Common myeloid progenitor, CD34-positive (primary cell): ENCODE measurements at regions not wholly inside any gene's neighbourhood (a gene's known extent, or its start where the extent isn't known, plus 50 kb on each side); places are given as distances from the start of the nearest gene placed in this dataset.

Experiments
- CTCF ChIA-PET: fragments of 350-600 bp; sonication (Branson Sonifier 250); formaldehyde crosslinking; loops from one replicate; lab custom pipeline; 2021; ENCODE audit warnings: antibody characterized with exemption; lab: Charles Lee
- POLR2A ChIA-PET: fragments of 350-600 bp; sonication (Branson Sonifier 250); formaldehyde crosslinking; loops from one replicate; lab custom pipeline; 2021; ENCODE audit warnings: antibody characterized with exemption; lab: Charles Lee
- DNase-seq, 3 donors: peaks; one replicate each; pipeline versions ENCODE4 v3.0.0 to v3.0.0-alpha.2; 2013
- H3K27ac ChIP-seq, 2 experiments: 1 replicate in 1 of 2; 2 replicates in 1 of 2; pipeline ENCODE4 v1.7.0; 2013; ENCODE audit warnings: inconsistent platforms in 2 of 2, low read length in 2 of 2, mild to moderate bottlenecking in 2 of 2, low read depth in 1 of 2, moderate library complexity in 1 of 2; ENCODE audit not compliant: severe bottlenecking in 2 of 2, insufficient read depth in 1 of 2, poor library complexity in 1 of 2
- H3K27me3 ChIP-seq, 5 experiments: replicated peaks in 2 of 5; 1 replicate in 3 of 5; 2 replicates in 2 of 5; pipeline versions ENCODE4 v1.6.1 to v1.7.0; 2013; ENCODE audit warnings: low read length in 4 of 5, mild to moderate bottlenecking in 2 of 5, moderate library complexity in 2 of 5, inconsistent platforms in 1 of 5; ENCODE audit not compliant: insufficient read depth in 5 of 5, control insufficient read depth in 4 of 5
- H3K36me3 ChIP-seq, 4 experiments: 1 replicate in 2 of 4; 2 replicates in 2 of 4; pipeline versions ENCODE4 v1.6.1 to v1.7.0; 2013; ENCODE audit warnings: low read length in 3 of 4, control low read depth in 1 of 4, mild to moderate bottlenecking in 1 of 4; ENCODE audit not compliant: control insufficient read depth in 4 of 4, insufficient read depth in 4 of 4
- H3K4me1 ChIP-seq, 4 experiments: 1 replicate in 3 of 4; 2 replicates in 1 of 4; pipeline versions ENCODE4 v1.6.1 to v1.7.1; 2013; ENCODE audit warnings: low read length in 3 of 4, mild to moderate bottlenecking in 3 of 4, control low read depth in 1 of 4, inconsistent platforms in 1 of 4, moderate library complexity in 1 of 4; ENCODE audit not compliant: control insufficient read depth in 4 of 4, insufficient read depth in 4 of 4; ENCODE audit errors: control extremely low read depth in 1 of 4
- H3K4me3 ChIP-seq, 7 experiments: 1 replicate in 4 of 7; 2 replicates in 3 of 7; pipeline versions ENCODE4 v1.5.1 to v1.7.0; 2013; ENCODE audit warnings: mild to moderate bottlenecking in 7 of 7, low read length in 6 of 7, moderate library complexity in 6 of 7, inconsistent platforms in 2 of 7, low read depth in 2 of 7, control low read depth in 1 of 7; ENCODE audit not compliant: insufficient read depth in 4 of 7, control insufficient read depth in 1 of 7; ENCODE audit errors: extremely low read depth in 1 of 7
- H3K9me3 ChIP-seq, 5 experiments: 1 replicate in 4 of 5; 2 replicates in 1 of 5; pipeline versions ENCODE4 v1.6.1 to v1.7.1; 2013; ENCODE audit warnings: low read length in 4 of 5, mild to moderate bottlenecking in 2 of 5, inconsistent platforms in 1 of 5, low read depth in 1 of 5, moderate library complexity in 1 of 5; ENCODE audit not compliant: control insufficient read depth in 4 of 5, insufficient read depth in 2 of 5; ENCODE audit errors: control extremely low read depth in 1 of 5
- WGBS: methylation state at CpG from one replicate; pipeline ENCODE4 v1.1.5; 2013; ENCODE audit not compliant: insufficient coverage; 5-methylcytosine and 5-hydroxymethylcytosine counted together

- H3K4me3 ChIP-seq = no peak overlapping the region
- DNase-seq = no peak
- no peaks in the 10 kb centered on the region for H3K36me3 ChIP-seq
- H3K27ac ChIP-seq = no peak overlapping the region
- no peaks in the 10 kb centered on the region for H3K4me1 ChIP-seq
- WGBS = 98% methylated on average over 8 of the region's 11 CpGs
- ChIA-PET CTCF (interaction anchor here (1.7 kb wide), 1 partner anchor 10 kb away, joined by 3 read pairs; no protein-coding TSS in a partner anchor), POLR2A (no interaction called here)
- no peaks in the 10 kb centered on the region for H3K9me3 ChIP-seq
- H3K27me3 ChIP-seq = peaks cover 0 to 2% (median 0%) of the 10 kb centered on the region in 5 experiments
These were observed 81.6 kb upstream of the MDFIC2 start for GRCh38 chr3:70393881-70394612.

- CTCF ChIA-PET = no interaction called here
These were observed 79.8 kb upstream of the MDFIC2 start for GRCh38 chr3:70392227-70392626.

GRCh38 chr3:70387889-70388288, 75.5 kb upstream of the MDFIC2 start:
- no peaks in the 10 kb centered on the region for H3K27me3 ChIP-seq
- H3K27ac ChIP-seq = no peak overlapping the region
- H3K4me3 ChIP-seq = no peak overlapping the region
- CTCF ChIA-PET = no interaction called here
- 70% methylated on average over 2 of the region's 3 CpGs for WGBS
- no peaks in the 10 kb centered on the region for H3K9me3 ChIP-seq
- no peaks in the 10 kb centered on the region for H3K36me3 ChIP-seq
- DNase-seq = no peak
- POLR2A ChIA-PET = no interaction called here
- no peaks in the 10 kb centered on the region for H3K4me1 ChIP-seq

More at GRCh38 chr3:70392227-70392626, 79.8 kb upstream of the MDFIC2 start:
- DNase-seq = no peak
- 25% methylated on average over 1 of the region's 1 CpG for WGBS
- POLR2A ChIA-PET = no interaction called here
- H3K27me3 ChIP-seq = peaks cover 0 to 2% (median 0%) of the 10 kb centered on the region in 5 experiments
- no peaks in the 10 kb centered on the region for H3K9me3 ChIP-seq
- no peak overlapping the region for H3K4me3 ChIP-seq
- no peaks in the 10 kb centered on the region for H3K4me1 ChIP-seq
- no peak overlapping the region for H3K27ac ChIP-seq
- no peaks in the 10 kb centered on the region for H3K36me3 ChIP-seq

- no peak for DNase-seq
- H3K27me3 ChIP-seq = no peaks in the 10 kb centered on the region
- no peaks in the 10 kb centered on the region for H3K36me3 ChIP-seq
- POLR2A ChIA-PET = no interaction called here
- H3K27ac ChIP-seq = no peak overlapping the region
- no peaks in the 10 kb centered on the region for H3K4me1 ChIP-seq
- H3K4me3 ChIP-seq = no peak overlapping the region
- CTCF ChIA-PET = no interaction called here
- no peaks in the 10 kb centered on the region for H3K9me3 ChIP-seq
These were observed 74.4 kb upstream of the MDFIC2 start for GRCh38 chr3:70386846-70387245.

- no peaks in the 10 kb centered on the region for H3K27me3 ChIP-seq
- CTCF ChIA-PET = interaction anchor here (0.5 kb wide), 1 partner anchor 31 kb away, joined by 4 read pairs; no protein-coding TSS in a partner anchor
- DNase-seq = no peak
- H3K27ac ChIP-seq = no peak overlapping the region
- H3K4me1 ChIP-seq = no peaks in the 10 kb centered on the region
- POLR2A ChIA-PET = no interaction called here
- peaks cover 0 to 2% (median 0%) of the 10 kb centered on the region in 5 experiments for H3K9me3 ChIP-seq
- H3K36me3 ChIP-seq = no peaks in the 10 kb centered on the region
- 93% methylated on average over 4 of the region's 5 CpGs for WGBS
- no peak overlapping the region for H3K4me3 ChIP-seq
These were observed 73.6 kb upstream of the MDFIC2 start for GRCh38 chr3:70386043-70386442.

GRCh38 chr3:70383360-70383831, 71.0 kb upstream of the MDFIC2 start:
- Histone ChIP-seq H3K4me1 (no peaks in the 10 kb centered on the region), H3K27ac (no peak overlapping the region), H3K4me3 (no peak overlapping the region), H3K36me3 (no peaks in the 10 kb centered on the region), H3K9me3 (peaks cover 0 to 2% (median 0%) of the 10 kb centered on the region in 5 experiments), H3K27me3 (no peaks in the 10 kb centered on the region)
- DNase-seq = no peak
- ChIA-PET POLR2A (no interaction called here), CTCF (no interaction called here)
- WGBS = 95% methylated on average over 4 of the region's 6 CpGs

GRCh38 chr3:70374179-70374578, 61.7 kb upstream of the MDFIC2 start:
- POLR2A ChIA-PET = no interaction called here

More at GRCh38 chr3:70374179-70374578, 61.7 kb upstream of the MDFIC2 start:
- Histone ChIP-seq H3K4me1 (no peaks in the 10 kb centered on the region), H3K9me3 (peaks cover 0 to 2% (median 0%) of the 10 kb centered on the region in 5 experiments), H3K4me3 (no peak overlapping the region), H3K27ac (no peak overlapping the region), H3K27me3 (no peaks in the 10 kb centered on the region), H3K36me3 (no peaks in the 10 kb centered on the region)
- CTCF ChIA-PET = no interaction called here
- WGBS = no CpG with 5 or more reads among the region's 4 CpGs
- DNase-seq = no peak
